ENCODE measurements at regions not wholly inside any gene's neighbourhood (a gene's known extent, or its start where the extent isn't known, plus 50 kb on each side); places are given as distances from the start of the nearest gene placed in this dataset.

GRCh38 chr4:24003926-24004325, 114.1 kb upstream of the PPARGC1A start (continued):
- TF ChIP-seq, protein P1, sequence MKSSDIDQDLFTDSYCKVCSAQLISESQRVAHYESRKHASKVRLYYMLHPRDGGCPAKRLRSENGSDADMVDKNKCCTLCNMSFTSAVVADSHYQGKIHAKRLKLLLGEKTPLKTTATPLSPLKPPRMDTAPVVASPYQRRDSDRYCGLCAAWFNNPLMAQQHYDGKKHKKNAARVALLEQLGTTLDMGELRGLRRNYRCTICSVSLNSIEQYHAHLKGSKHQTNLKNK (CRISPR knock-in tag; IDR thresholded peaks at IDR 0.05) = no peak
- no peak for TF ChIP-seq FOXK1 (CRISPR knock-in tag; IDR thresholded peaks at IDR 0.05)
- TF ChIP-seq HMGA2 (CRISPR knock-in tag; IDR thresholded peaks at IDR 0.05) = no peak
- TF ChIP-seq ZNF416 (CRISPR knock-in tag; IDR thresholded peaks at IDR 0.05) = no peak
- no peak for TF ChIP-seq NFE2L1 (CRISPR knock-in tag; IDR thresholded peaks at IDR 0.05)
- TF ChIP-seq TCF7 (CRISPR knock-in tag; IDR thresholded peaks at IDR 0.05; ENCODE audit: low read depth) = no peak

DNA sequence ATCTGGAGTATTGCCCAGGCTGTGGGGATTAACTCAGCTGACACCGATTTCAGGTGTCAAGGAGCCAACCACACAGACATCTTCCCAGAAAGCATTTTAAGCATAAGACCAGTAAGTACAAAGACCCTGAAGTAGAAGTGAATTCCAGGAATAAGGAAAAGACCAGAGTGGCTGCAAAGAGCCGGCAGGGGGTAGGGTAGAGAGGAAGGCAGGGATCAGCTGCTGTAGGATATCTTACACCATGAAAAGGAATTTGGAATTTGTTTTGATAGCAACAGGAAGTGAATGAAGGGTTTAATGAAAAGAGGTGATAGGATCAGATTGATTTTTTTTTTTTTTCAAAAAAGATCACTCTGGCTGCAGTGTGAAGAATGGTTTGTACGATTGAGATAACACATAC, 113.6 kb upstream of the PPARGC1A start:
- Mint-ChIP-seq H3K4me1 (peaks cover 34% of the 10 kb centered on the region), H3K27ac (no peak overlapping the region), H3K9me3 (no peaks in the 10 kb centered on the region), H3K27me3 (ENCODE audit: low read depth) (peaks cover 5% of the 10 kb centered on the region; the same call in 1 of the 2 replicates), H3K4me3 (no peak overlapping the region), H3K36me3 (no peaks in the 10 kb centered on the region)
- DNase-seq (ENCODE audit: low spot score) (no peak), ATAC-seq (peak; percentile 77)
- ChIA-PET CTCF (interaction anchor here (0.5 kb wide), 1 partner anchor 861 kb away, joined by 3 read pairs; no protein-coding TSS in a partner anchor), POLR2A (no interaction called here)
- TF ChIP-seq ELF4 (CRISPR knock-in tag; IDR thresholded peaks at IDR 0.05; ENCODE audit: low read depth) = no peak
- no peak for TF ChIP-seq NFATC4 (CRISPR knock-in tag; IDR thresholded peaks at IDR 0.05)
- no peak for TF ChIP-seq ZNF263 (CRISPR knock-in tag; IDR thresholded peaks at IDR 0.05; ENCODE audit: low read depth)
- TF ChIP-seq, protein P2, sequence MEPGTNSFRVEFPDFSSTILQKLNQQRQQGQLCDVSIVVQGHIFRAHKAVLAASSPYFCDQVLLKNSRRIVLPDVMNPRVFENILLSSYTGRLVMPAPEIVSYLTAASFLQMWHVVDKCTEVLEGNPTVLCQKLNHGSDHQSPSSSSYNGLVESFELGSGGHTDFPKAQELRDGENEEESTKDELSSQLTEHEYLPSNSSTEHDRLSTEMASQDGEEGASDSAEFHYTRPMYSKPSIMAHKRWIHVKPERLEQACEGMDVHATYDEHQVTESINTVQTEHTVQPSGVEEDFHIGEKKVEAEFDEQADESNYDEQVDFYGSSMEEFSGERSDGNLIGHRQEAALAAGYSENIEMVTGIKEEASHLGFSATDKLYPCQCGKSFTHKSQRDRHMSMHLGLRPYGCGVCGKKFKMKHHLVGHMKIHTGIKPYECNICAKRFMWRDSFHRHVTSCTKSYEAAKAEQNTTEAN (CRISPR knock-in tag; IDR thresholded peaks at IDR 0.05) = no peak
- TF ChIP-seq JUN (CRISPR knock-in tag; IDR thresholded peaks at IDR 0.05) = no peak
- TF ChIP-seq SMAD4 (CRISPR knock-in tag; IDR thresholded peaks at IDR 0.05) = no peak
- TF ChIP-seq, protein P3, sequence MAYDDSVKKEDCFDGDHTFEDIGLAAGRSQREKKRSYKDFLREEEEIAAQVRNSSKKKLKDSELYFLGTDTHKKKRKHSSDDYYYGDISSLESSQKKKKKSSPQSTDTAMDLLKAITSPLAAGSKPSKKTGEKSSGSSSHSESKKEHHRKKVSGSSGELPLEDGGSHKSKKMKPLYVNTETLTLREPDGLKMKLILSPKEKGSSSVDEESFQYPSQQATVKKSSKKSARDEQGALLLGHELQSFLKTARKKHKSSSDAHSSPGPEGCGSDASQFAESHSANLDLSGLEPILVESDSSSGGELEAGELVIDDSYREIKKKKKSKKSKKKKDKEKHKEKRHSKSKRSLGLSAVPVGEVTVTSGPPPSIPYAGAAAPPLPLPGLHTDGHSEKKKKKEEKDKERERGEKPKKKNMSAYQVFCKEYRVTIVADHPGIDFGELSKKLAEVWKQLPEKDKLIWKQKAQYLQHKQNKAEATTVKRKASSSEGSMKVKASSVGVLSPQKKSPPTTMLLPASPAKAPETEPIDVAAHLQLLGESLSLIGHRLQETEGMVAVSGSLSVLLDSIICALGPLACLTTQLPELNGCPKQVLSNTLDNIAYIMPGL (CRISPR knock-in tag; IDR thresholded peaks at IDR 0.05) = no peak
- TF ChIP-seq, protein P4, sequence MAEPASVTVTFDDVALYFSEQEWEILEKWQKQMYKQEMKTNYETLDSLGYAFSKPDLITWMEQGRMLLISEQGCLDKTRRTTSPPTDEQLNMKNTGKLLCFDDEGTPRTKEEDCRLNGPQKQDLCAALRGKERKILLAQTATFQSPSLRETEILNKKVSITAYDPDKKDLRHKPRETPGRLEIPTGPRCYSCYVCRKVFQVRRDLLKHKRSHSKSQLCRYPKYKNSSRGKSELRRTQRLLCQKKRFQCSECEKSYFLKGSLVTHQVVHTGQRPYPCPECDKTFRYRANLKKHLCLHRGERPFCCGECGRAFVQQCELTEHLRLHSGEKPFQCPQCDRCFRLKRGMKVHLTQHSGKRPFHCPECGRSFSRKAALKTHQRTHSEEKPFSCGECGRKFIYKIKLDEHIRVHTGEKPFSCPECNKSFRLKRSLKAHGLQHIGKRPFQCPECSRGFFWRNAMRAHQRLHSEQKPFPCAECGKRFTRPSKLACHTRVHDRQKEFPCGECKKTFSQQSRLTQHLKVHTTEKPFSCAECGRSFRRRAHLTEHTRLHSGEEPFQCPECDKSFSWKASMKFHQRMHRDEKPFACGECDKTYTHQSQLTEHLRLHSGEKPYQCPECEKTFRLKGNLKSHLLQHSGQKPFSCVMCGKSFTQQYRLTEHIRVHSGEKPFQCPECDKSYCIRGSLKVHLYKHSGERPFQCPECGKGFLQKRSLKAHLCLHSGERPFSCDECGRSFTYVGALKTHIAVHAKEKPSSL (CRISPR knock-in tag; conservative IDR thresholded peaks at IDR 0.05) = no peak
- no peak for TF ChIP-seq ZNF416 (CRISPR knock-in tag; IDR thresholded peaks at IDR 0.05)
- TF ChIP-seq ATF3 (CRISPR knock-in tag; conservative IDR thresholded peaks at IDR 0.05) = no peak
- TF ChIP-seq MXD4 (CRISPR knock-in tag; IDR thresholded peaks at IDR 0.05; ENCODE audit: borderline replicate concordance) = no peak
- TF ChIP-seq, protein P5, sequence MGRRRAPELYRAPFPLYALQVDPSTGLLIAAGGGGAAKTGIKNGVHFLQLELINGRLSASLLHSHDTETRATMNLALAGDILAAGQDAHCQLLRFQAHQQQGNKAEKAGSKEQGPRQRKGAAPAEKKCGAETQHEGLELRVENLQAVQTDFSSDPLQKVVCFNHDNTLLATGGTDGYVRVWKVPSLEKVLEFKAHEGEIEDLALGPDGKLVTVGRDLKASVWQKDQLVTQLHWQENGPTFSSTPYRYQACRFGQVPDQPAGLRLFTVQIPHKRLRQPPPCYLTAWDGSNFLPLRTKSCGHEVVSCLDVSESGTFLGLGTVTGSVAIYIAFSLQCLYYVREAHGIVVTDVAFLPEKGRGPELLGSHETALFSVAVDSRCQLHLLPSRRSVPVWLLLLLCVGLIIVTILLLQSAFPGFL (CRISPR knock-in tag; IDR thresholded peaks at IDR 0.05; ENCODE audit: borderline replicate concordance) = no peak
- no peak for TF ChIP-seq CREM (CRISPR knock-in tag; IDR thresholded peaks at IDR 0.05)
- TF ChIP-seq USF2 (CRISPR knock-in tag; IDR thresholded peaks at IDR 0.05) = no peak
- no peak for TF ChIP-seq HMGA2 (CRISPR knock-in tag; IDR thresholded peaks at IDR 0.05)
- no peak for TF ChIP-seq JAZF1 (CRISPR knock-in tag; IDR thresholded peaks at IDR 0.05)
- no peak for TF ChIP-seq PRDM15 (CRISPR knock-in tag; IDR thresholded peaks at IDR 0.05)
- no peak for TF ChIP-seq TEAD4 (CRISPR knock-in tag; IDR thresholded peaks at IDR 0.05)
- TF ChIP-seq ZNF512 (CRISPR knock-in tag; IDR thresholded peaks at IDR 0.05; ENCODE audit: borderline replicate concordance) = no peak
